H54 (cell line): ENCODE measurements at regions not wholly inside any gene's neighbourhood (a gene's known extent, or its start where the extent isn't known, plus 50 kb on each side); places are given as distances from the start of the nearest gene placed in this dataset.
"Not testable (repeated sequence)": the region's sequence is repeated elsewhere in the genome, so short reads cannot be mapped to it uniquely, and the experiment has no call there.

Source experiments
- DNase-seq: peaks from one replicate; pipeline ENCODE4 v3.0.0; 2011; ENCODE audit warnings: low spot score, mixed read lengths; ENCODE audit not compliant: insufficient read length
- FAIRE-seq: peaks from 3 replicates; lab custom pipeline; 2011; peaks lifted over from hg19 to GRCh38; lab: Jason Lieb, UNC
- POLR2A ChIP-seq: IDR thresholded peaks from 2 replicates; pipeline ENCODE4 v1.6.1; 2011; ENCODE audit warnings: low read depth, mild to moderate bottlenecking, low read length

DNA sequence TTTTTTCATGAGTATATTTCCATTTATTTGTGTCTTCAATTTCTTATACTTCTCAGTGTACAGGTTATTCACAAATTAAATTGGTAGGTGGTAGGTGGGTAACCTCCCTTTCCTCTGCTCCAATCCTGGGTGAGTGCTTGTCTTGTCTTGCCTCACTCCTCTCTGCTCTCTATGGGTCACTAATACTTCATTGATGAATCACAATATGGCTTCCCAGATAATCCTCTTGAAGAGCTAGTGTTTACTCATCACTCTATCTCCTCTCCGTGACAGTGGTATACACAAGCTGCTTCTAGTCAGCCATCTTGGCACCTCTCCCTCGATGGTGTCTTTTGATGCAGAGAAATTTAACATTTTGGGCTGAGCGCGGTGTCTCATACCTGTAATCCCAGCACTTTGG is 331.8 kb upstream of the NMUR2 start:
- TF ChIP-seq POLR2A: no peak
- no peak for FAIRE-seq
- no peak for DNase-seq

- no peak for TF ChIP-seq POLR2A
- no peak for FAIRE-seq
- no peak for DNase-seq
These were observed 334.8 kb upstream of the NMUR2 start for GRCh38 chr5:152739916-152740315.

DNA sequence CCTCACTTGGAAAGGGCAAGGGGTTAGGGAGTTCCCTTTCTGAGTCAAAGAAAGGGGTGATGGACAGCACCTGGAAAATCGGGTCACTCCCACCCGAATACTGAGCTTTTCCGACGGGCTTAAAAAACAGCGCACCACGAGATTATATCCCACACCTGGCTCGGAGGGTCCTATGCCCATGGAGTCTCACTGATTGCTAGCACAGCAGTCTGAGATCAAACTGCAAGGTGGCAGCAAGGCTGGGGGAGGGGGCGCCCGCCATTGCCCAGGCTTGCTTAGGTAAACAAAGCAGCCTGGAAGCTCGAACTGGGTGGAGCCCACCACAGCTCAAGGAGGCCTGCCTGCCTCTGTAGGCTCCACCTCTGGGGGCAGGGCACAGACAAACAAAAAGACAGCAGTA is 336.0 kb upstream of the NMUR2 start:
- FAIRE-seq, DNase-seq: not testable (repeated sequence)

DNA sequence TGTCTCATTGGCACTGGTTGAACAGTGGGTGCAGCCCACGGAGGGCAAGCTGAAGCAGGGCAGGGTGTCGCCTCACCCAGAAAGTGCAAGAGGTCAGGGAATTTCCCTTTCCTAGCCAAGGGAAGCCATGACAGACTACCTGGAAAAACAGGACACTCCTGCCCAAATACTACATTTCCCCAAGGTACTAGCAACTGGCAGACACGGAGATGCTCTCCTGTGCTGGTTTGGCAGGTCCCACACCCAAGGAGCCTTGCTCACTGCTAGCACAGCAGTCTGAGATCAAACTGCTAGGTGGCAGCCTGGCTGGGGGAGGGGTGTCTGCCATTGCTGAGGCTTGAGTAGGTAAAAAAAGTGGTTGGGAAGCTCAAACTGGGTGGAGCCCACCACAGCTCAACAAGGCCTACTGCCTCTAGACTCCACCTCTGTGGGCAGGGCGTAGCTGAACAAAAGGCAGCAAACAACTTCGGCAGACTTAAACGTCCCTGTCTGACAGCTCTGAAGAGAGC is 382.7 kb upstream of the NMUR2 start:
- DNase-seq, FAIRE-seq: not testable (repeated sequence)

GRCh38 chr5:152801886-152802285 is 396.8 kb upstream of the NMUR2 start:
- FAIRE-seq (no peak), DNase-seq (no peak)
- TF ChIP-seq POLR2A: no peak

GRCh38 chr5:152804179-152804578 is 399.1 kb upstream of the NMUR2 start:
- no peak for FAIRE-seq
- no peak for DNase-seq
- no peak for TF ChIP-seq POLR2A

DNA sequence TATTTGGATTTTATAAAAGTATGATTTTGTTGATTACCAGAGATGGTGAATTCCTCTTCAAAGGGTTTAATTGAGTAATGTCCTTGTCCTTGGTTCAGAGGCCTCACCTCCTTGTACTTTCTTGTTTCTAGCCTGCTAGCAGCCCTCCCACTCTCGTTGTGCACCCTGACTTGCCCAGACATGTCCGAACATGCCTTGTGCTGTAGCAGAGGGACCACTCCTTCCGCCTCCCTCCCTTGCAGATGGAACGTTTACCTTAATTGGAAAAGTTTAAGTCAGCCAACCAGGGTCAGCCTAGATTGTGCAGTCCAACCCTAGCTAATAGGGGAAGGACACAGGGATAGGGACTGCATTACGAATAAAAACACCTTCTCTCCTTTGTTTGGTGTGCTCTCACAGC is 406.9 kb upstream of the NMUR2 start:
- DNase-seq: no peak
- TF ChIP-seq POLR2A: no peak
- no peak for FAIRE-seq

GRCh38 chr5:152813526-152813925 is 408.4 kb upstream of the NMUR2 start:
- no peak for DNase-seq
- no peak for TF ChIP-seq POLR2A
- no peak for FAIRE-seq

DNA sequence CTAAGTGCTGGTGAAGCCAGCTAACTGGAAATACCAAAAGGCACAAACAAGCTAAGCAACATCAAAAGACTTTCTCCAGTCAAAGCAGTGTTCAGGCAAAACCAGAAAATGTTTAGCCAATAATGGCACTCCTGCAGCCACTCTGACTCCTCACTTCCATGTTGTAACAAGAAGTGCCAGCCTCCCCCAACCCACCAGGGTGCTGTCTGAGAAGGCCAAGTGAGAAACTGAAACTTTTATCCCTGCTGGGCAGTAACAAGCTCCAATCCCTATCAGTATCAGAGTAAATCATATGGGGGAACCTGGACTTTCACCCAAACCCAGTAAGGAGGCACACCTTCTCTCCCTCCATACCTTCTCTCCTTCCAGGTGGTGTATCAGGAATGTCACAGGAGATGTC is 414.8 kb upstream of the NMUR2 start:
- DNase-seq (no peak), FAIRE-seq (no peak)
- no peak for TF ChIP-seq POLR2A

GRCh38 chr5:152824316-152824715 is 419.2 kb upstream of the NMUR2 start:
- no peak for TF ChIP-seq POLR2A
- DNase-seq (no peak), FAIRE-seq (no peak)

DNA sequence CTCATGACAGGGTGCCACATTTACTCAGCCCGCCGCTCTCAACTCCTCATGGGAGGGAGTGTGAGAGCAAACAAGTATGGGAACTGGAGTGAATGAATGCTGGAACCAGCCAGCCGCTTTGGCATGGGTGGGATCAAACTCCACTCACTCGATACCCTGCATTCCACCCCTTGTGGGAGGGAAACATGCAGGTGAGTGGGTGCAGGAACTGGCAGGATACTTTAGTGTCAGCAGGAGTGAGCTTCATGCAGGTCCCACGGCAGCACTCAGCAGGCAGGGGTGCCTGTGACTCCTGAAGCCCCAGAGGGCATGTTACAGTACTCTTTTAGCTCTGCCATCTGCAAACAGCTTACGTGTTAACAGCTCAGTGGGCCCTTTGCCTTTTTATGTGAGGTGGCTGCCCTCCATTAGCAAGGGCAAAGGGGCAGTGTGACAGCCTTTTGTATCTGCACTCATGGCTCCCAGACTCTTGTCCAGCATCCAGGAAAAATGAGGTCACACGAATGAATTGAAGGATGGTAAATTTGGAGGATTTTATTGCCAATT is 433.2 kb upstream of the NMUR2 start:
- TF ChIP-seq POLR2A: no peak
- no peak for DNase-seq
- no peak for FAIRE-seq

GRCh38 chr5:152844713-152845112 is 439.6 kb upstream of the NMUR2 start:
- TF ChIP-seq POLR2A: no peak
- DNase-seq (no peak), FAIRE-seq (no peak)

DNA sequence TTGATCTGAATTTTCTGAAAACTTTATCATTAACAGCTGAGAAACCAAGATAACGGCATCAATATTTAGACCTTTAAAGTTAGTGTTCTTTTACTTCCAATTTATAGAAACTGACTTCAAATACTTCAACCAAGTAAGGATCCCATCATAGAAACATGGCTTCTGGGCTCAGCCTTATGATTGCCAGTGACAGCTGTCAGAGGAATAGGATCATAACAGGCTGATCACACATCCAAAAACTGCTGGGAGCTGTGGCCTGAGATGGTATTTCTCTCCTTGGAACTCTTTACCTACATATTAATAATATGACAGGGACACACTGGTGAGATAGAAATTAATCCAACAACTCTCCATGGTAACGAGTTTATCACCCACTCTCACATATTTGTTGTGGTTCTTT is 448.3 kb upstream of the NMUR2 start:
- no peak for TF ChIP-seq POLR2A
- FAIRE-seq: no peak
- DNase-seq: no peak

- DNase-seq: no peak
- FAIRE-seq: no peak
- no peak for TF ChIP-seq POLR2A
These were observed 450.4 kb upstream of the NMUR2 start for GRCh38 chr5:152855441-152855840.

- DNase-seq (no peak), FAIRE-seq (no peak)
- no peak for TF ChIP-seq POLR2A
These were observed 456.2 kb upstream of the NMUR2 start for GRCh38 chr5:152861231-152861630.

DNA sequence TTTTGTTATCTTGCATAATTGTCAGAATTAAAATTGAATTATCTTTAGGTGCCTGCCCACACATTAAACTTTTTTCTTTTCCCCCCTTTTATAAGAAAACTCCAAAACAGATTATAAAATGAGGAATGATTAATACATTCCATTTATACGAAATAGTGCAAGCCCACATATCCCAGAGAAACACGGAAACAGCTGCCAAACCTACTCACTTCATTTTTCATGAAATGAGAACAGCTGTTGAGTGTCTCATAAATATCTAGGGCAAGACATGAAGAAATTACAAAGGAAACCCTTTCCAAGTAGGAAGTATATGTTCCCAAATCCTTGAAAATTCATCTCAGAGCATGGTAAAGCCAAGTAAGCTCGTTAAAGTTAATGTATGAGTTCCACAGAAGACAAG is 459.4 kb upstream of the NMUR2 start:
- no peak for DNase-seq
- no peak for FAIRE-seq
- no peak for TF ChIP-seq POLR2A
